GM12878 (cell line): ENCODE measurements at regions not wholly inside any gene's neighbourhood (a gene's known extent, or its start where the extent isn't known, plus 50 kb on each side); places are given as distances from the start of the nearest gene placed in this dataset.

Experiments
- ATAC-seq: fragments of 200-7000 bp; cut with Tn5 transposase; 3 replicates; pipeline ENCODE4 v1.9.1; 2020; ENCODE audit warnings: mild to moderate bottlenecking, moderate library complexity
- BruUV-seq: library from RNA; stranded (reverse); fragments of 400-500 nt; replicated peaks from 2 replicates; lab custom pipeline; 2021; lab: Mats Ljungman, UMichigan
- CTCF ChIA-PET: fragments of 300-600 bp; sonication (Branson Sonifier 250); formaldehyde crosslinking; extraction: SDS; loops from one replicate; lab custom pipeline; 2021; ENCODE audit warnings: inconsistent platforms; lab: Yijun Ruan, JAX
- POLR2A ChIA-PET: fragments of 350-600 bp; formaldehyde crosslinking; extraction: SDS; loops from one replicate; lab custom pipeline; 2021; ENCODE audit warnings: inconsistent platforms; lab: Charles Lee
- RAD21 ChIA-PET: fragments of 300-600 bp; sonication (Branson Sonifier 250); formaldehyde crosslinking; loops from one replicate; lab custom pipeline; 2023; ENCODE audit warnings: antibody characterized with exemption; ENCODE audit not compliant: unreplicated experiment; lab: Charles Lee
- SMC1A ChIA-PET: fragments of 300-600 bp; sonication (Branson Sonifier 250); formaldehyde crosslinking; loops from one replicate; lab custom pipeline; 2023; ENCODE audit not compliant: unreplicated experiment, uncharacterized antibody; lab: Charles Lee
- DNase-seq: peaks from one replicate; pipeline ENCODE4 v3.0.0-alpha.2; 2011; ENCODE audit warnings: low read depth, low spot score
- FAIRE-seq: peaks from 3 replicates; lab custom pipeline; 2011; peaks lifted over from hg19 to GRCh38; lab: Jason Lieb, UNC
- H2AFZ ChIP-seq: 2 replicates; pipeline ENCODE4 v1.6.0; 2011; ENCODE audit warnings: low read depth, low read length, control low read depth; ENCODE audit not compliant: control insufficient read depth
- H3K27ac ChIP-seq: 2 replicates; pipeline ENCODE4 v1.5.1; 2011; ENCODE audit warnings: control low read depth; ENCODE audit not compliant: control insufficient read depth, insufficient read depth
- H3K27me3 ChIP-seq, 2 experiments: replicated peaks in 1 of 2; 2 replicates each; pipeline versions ENCODE4 v1.6.0 to v1.6.1; 2011; ENCODE audit warnings: low read length in 1 of 2; ENCODE audit not compliant: control insufficient read depth in 2 of 2, insufficient read depth in 2 of 2
- H3K36me3 ChIP-seq, 2 experiments: 2 replicates each; pipeline ENCODE4 v1.5.1; 2011; ENCODE audit warnings: low read length in 1 of 2; ENCODE audit not compliant: control insufficient read depth in 2 of 2, insufficient read depth in 2 of 2
- H3K4me1 ChIP-seq: 2 replicates; pipeline ENCODE4 v1.6.1; 2011; ENCODE audit warnings: mild to moderate bottlenecking, low read length, moderate library complexity, mixed read lengths; ENCODE audit not compliant: control insufficient read depth, insufficient read depth
- H3K4me2 ChIP-seq: 2 replicates; pipeline ENCODE4 v1.6.0; 2011; ENCODE audit warnings: control low read depth; ENCODE audit not compliant: control insufficient read depth, insufficient read depth
- H3K4me3 ChIP-seq: fragments of 200-600 bp; sonication (generic); 2 replicates; pipeline ENCODE4 v1.5.1; 2016
- H3K79me2 ChIP-seq: 2 replicates; pipeline ENCODE4 v1.6.0; 2011; ENCODE audit warnings: low read length; ENCODE audit not compliant: control insufficient read depth, insufficient read depth
- H3K9ac ChIP-seq: 2 replicates; pipeline ENCODE4 v1.8.0; 2011; ENCODE audit warnings: low read length, control low read depth, mixed read lengths; ENCODE audit not compliant: control insufficient read depth, insufficient read depth
- H3K9me3 ChIP-seq: replicated peaks from 3 replicates; pipeline ENCODE4 v1.5.1; 2011; ENCODE audit warnings: mild to moderate bottlenecking, low read length; ENCODE audit not compliant: control insufficient read depth, insufficient read depth
- H4K20me1 ChIP-seq: 2 replicates; pipeline ENCODE4 v1.6.0; 2011; ENCODE audit not compliant: control insufficient read depth, insufficient read depth
- IRF5 ChIP-seq: fragments of 450-650 bp; IDR thresholded peaks from 2 replicates; pipeline ENCODE4 v1.6.1; 2017; ENCODE audit warnings: borderline replicate concordance
- NR2F1 ChIP-seq: fragments of 450-650 bp; conservative IDR thresholded peaks from 2 replicates; pipeline ENCODE4 v1.6.1; 2017; ENCODE audit warnings: mild to moderate bottlenecking
- PAX8 ChIP-seq: fragments of 450-650 bp; IDR thresholded peaks from 2 replicates; pipeline ENCODE4 v1.6.1; 2017; ENCODE audit warnings: mild to moderate bottlenecking, moderate library complexity
- TAF1 ChIP-seq: IDR thresholded peaks from 2 replicates; pipeline ENCODE4 v1.6.1; 2011; ENCODE audit warnings: mild to moderate bottlenecking, low read depth, low read length, borderline replicate concordance
- ZNF24 ChIP-seq: fragments of 450-650 bp; IDR thresholded peaks from 2 replicates; pipeline ENCODE4 v1.6.1; 2017; ENCODE audit warnings: antibody characterized with exemption, mild to moderate bottlenecking
- in situ Hi-C: fragments of 300-500 bp; cut with MboI; formaldehyde crosslinking; loops from 9 replicates; pipeline ENCODE4 v1.14.3; 2018; ENCODE audit warnings: mixed read lengths
- intact Hi-C: fragments of 100-400 bp; cut with micrococcal nuclease; formaldehyde crosslinking; loops from one replicate; pipeline ENCODE4 v1.14.2; 2022; ENCODE audit not compliant: unreplicated experiment
- TF ChIP-seq, protein P1 (sequence below): fragments of 450-650 bp; IDR thresholded peaks from 2 replicates; pipeline ENCODE4 v1.6.1; 2018; ENCODE audit warnings: mild to moderate bottlenecking, low read depth, moderate library complexity; ENCODE audit not compliant: partially characterized antibody
- TF ChIP-seq, protein P2 (sequence below): IDR thresholded peaks from 2 replicates; pipeline ENCODE4 v1.6.1; 2012; ENCODE audit warnings: low read length, inconsistent platforms

- no peak for TF ChIP-seq IRF5
- TF ChIP-seq TAF1, result no peak
- TF ChIP-seq, protein P1, sequence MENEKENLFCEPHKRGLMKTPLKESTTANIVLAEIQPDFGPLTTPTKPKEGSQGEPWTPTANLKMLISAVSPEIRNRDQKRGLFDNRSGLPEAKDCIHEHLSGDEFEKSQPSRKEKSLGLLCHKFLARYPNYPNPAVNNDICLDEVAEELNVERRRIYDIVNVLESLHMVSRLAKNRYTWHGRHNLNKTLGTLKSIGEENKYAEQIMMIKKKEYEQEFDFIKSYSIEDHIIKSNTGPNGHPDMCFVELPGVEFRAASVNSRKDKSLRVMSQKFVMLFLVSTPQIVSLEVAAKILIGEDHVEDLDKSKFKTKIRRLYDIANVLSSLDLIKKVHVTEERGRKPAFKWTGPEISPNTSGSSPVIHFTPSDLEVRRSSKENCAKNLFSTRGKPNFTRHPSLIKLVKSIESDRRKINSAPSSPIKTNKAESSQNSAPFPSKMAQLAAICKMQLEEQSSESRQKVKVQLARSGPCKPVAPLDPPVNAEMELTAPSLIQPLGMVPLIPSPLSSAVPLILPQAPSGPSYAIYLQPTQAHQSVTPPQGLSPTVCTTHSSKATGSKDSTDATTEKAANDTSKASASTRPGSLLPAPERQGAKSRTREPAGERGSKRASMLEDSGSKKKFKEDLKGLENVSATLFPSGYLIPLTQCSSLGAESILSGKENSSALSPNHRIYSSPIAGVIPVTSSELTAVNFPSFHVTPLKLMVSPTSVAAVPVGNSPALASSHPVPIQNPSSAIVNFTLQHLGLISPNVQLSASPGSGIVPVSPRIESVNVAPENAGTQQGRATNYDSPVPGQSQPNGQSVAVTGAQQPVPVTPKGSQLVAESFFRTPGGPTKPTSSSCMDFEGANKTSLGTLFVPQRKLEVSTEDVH, result no peak
- TF ChIP-seq, protein P2, sequence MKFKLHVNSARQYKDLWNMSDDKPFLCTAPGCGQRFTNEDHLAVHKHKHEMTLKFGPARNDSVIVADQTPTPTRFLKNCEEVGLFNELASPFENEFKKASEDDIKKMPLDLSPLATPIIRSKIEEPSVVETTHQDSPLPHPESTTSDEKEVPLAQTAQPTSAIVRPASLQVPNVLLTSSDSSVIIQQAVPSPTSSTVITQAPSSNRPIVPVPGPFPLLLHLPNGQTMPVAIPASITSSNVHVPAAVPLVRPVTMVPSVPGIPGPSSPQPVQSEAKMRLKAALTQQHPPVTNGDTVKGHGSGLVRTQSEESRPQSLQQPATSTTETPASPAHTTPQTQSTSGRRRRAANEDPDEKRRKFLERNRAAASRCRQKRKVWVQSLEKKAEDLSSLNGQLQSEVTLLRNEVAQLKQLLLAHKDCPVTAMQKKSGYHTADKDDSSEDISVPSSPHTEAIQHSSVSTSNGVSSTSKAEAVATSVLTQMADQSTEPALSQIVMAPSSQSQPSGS, result no peak
- TF ChIP-seq, all 136 proteins: peak for 0
Measured at GRCh38 chr4:155038459-155038858, 170.0 kb upstream of the NPY2R start (continued).

GRCh38 chr4:155039162-155039561 is 169.3 kb upstream of the NPY2R start:
- Histone ChIP-seq H3K9me3 (no peaks in the 10 kb centered on the region), H3K79me2 (no peaks in the 10 kb centered on the region), H3K4me2 (no peak overlapping the region), H3K27me3 (no peaks in the 10 kb centered on the region), H3K27ac (no peak overlapping the region), H3K4me3 (no peak overlapping the region), H4K20me1 (no peaks in the 10 kb centered on the region), H2AFZ (no peak overlapping the region), H3K4me1 (no peaks in the 10 kb centered on the region), H3K9ac (no peak overlapping the region), H3K36me3 (no peaks in the 10 kb centered on the region)
- CTCF ChIA-PET, result interaction anchor here (0.6 to 5.4 kb wide), 5 partner anchors 9 to 1649 kb away, joined by 3 to 25 read pairs (median 3); no protein-coding TSS in a partner anchor
- no peak for TF ChIP-seq PAX8
- peak; percentile 60; the same call in 1 of the 2 replicates for TF ChIP-seq NR2F1
- TF ChIP-seq ZNF24, result peak; percentile 80
- no TSS peak for BruUV-seq
- in situ Hi-C loops (no loop called here), intact Hi-C loops (no loop called here)
- SMC1A ChIA-PET, result no interaction called here
- POLR2A ChIA-PET, result no interaction called here
- ATAC-seq, result no peak
- DNase-seq, result no peak
- RAD21 ChIA-PET, result no interaction called here
- no peak for FAIRE-seq
